GM18502 (cell line): ENCODE measurements at regions not wholly inside any gene's neighbourhood (a gene's known extent, or its start where the extent isn't known, plus 50 kb on each side); places are given as distances from the start of the nearest gene placed in this dataset.
"Not testable (repeated sequence)": the region's sequence is repeated elsewhere in the genome, so short reads cannot be mapped to it uniquely, and the experiment has no call there.

ENCODE experiments used
- ATAC-seq: cut with Tn5 transposase; IDR thresholded peaks from one replicate; pipeline ENCODE4 v1.9.1; 2021; ENCODE audit warnings: mild to moderate bottlenecking; ENCODE audit not compliant: unreplicated experiment, poor library complexity

DNA sequence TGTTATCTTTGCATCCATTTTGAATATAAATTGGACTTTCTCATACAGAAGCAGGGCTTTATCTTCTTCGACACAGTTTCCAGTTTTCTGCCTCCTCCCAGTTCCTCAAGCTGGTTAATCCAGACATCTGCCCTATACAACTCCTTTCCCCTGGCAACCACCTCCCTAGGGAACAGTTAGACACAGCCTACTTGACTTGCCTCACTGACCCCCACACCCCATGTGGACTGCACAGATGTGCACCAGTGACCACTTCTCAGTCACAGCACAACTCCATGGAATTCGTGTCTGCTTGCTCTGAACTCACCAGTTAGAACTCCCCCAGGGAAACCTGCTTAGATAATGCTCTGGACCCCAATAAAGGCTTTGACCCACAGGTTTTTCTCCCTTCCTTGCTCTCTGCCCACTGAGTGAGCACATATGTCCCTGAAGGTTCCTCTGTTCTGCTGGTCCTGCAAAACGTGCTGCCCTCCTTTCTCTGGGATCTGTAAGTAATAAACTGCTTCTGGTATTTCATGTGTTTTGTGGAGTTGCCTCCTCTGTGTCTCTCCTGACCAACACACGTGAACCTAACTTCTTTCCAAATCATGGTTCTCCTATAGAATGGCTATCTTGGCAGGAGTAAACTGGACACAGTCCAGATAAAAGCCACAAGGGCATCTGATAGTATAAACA, 351.2 kb downstream of the CD83 start:
- no peak for ATAC-seq

DNA sequence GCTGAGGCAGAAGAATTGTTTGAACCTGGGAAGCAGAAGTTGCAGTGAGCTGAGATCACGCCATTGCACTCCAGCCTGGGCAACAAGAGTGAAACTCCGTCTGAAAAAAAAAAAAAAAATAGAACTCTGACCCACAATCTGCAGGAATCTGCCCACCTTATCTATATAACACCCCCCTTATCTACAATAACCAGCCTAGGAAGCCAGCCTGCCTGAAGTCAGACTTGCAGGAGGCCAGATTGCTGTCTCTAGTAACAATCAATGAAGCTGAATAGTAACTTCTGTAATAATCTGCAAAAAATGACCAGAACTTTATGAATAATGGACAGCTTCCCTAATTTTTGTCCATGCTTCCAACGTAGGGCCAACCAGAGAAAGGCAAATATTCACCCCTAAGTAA, 352.5 kb downstream of the CD83 start:
- no peak for ATAC-seq

DNA sequence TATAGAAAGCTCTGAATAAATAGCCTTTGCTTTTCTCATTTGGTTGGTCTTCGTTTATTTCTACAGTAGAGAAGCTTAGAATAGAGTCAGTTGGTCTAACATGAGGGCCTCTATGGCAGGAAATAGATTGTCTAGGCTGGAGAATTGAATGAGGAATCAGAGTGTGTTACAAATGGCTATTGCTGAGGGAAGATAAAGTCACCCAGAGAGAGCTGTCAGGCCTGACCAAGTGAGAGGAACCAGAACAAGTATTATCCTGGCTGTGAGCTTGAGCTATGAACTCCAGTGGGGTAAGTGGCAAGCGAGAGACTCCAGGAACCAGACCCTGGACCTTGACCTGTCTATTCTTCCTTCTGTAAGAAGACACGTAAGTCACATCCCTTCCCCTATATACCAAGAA, 353.1 kb downstream of the CD83 start:
- no peak for ATAC-seq

DNA sequence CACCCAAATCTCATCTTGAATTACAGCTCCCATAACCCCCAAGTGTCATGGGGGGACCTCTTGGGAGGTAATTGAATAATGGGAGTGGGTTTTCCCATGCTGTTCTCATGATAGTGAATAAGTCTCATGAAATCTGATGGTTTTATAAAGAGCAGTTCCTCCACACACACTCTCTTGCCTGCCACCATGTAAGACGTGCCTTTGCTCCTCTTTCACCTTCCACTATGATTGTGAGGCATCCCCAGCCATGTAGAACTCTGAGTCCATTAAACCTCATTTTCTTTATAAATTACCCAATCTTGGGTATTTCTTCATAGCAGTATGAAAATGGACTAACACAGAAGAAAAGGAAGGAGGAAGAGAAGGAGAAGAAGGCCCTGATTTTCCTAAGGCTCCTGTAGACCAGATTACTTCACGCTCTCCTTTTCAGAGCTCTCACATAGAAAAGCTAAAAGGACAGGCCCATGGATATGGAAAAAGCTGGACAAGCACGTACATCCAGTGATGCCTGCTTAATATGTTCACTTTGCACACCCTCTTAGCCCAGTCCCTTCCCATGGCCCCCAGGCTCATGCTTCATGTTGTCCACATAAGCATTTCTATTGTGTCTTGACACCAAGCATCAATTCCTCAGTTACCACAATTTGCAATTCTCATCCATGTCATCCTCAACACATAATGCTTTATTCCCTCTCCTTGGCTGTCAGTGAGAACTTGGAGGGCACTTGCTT, 354.8 kb downstream of the CD83 start:
- no peak for ATAC-seq

DNA sequence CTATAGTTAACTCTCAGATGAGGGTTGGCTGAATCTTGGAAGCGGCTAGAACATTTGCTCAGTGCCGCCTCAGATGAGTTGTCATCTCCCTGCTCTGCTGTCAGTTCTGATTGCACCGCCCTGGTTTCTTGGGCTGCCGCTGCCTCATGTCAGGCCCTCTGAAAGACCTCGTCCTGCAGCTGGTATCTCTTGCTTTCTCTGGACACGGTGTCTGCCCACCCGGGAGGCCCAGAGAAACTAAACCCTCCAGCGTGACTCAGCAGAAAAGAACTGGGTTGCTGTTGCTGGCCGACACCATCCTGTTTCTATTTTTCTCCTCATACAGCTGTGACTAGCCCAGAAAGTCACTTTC, 355.4 kb downstream of the CD83 start:
- ATAC-seq: no peak

DNA sequence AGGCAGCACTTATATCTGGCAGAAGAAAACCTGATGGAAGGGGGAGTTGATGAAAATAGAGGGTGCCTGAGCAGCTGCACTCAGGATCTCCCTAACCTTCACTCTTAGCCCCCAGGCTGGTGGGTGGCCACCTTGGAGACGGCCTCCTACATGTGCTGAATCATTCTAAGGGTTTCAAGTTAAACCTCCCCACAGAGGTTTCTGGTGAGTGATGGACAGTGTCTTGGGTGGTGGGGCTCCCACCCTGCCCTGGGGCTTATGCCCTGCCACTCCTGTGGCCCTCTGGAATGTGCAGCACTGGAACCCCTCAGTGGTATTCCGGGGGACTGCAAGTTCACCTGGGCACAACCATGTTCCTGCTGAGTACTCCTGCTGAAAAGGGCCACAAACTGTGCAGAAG, 357.2 kb downstream of the CD83 start:
- ATAC-seq: no peak

DNA sequence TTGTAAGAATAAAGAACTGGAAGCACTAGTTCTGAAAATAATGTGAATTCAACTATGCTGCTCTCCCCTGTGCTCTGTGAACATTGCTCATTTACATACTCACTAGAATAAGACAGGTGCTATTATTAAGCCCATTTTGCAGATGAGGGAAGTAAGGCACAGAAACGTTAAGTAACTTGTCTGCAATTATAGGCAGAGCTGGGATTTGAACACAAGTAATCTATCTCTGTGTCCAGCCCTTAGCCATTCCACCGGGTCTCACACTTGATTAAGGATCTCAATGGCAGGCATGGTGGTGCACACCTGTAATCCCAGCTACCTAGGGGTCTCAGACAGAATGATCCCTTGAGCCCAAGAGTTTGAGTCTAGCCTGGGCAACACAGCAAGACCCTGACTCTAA, 357.7 kb downstream of the CD83 start:
- no peak for ATAC-seq

DNA sequence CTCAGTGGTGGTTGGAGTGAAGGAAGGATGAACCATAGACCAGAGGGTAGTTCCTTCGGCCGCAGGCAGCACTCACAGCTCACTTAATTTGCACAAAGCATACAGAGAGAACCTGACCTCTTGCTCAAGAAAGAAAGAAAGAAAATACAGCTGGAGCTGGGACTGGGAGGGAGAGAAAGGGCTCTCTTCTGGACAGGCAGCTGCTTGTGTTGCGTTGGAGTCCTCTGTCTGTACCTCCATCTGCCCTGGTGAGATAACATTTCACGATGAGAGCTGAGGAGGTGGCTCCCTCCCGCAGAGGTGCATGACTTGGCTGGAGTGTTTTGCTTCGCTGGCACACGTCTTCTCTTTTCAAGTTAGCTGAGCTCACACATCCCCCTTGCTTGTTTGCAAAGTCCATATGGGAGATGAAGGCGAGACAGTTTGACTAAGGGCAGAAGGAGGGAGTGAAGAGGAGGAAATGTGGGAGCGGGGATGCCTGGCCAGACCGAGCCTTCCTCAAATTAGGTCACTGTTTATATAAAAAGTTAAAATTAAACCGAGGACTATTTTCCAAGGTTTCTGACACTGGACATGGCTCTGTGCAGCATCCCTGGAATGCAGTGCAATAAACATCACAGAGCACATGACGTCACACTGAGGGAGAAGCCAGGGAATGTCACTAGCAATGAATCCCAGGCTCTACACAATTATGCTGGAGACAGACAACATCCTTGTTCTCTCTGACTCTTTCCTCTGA, 359.4 kb downstream of the CD83 start:
- ATAC-seq: no peak

DNA sequence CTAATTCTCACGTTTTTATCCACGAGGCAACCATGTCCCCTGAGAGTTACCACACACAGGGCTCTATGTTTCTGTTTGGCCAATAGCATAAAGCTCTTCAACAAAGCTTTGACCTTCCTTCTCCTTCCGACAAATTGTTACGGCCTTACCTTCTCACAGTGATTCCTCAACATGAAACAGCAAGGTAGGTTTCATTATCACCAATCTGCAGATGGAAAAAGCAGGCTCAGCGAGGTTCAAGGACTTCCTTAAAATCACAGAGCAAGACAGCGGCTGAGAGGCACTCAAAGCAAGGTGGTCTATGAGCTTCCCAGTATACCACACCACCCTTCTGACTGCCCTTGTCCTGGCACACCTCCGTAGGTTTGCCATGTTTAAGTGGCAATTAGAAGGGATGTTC, 360.0 kb downstream of the CD83 start:
- no peak for ATAC-seq

DNA sequence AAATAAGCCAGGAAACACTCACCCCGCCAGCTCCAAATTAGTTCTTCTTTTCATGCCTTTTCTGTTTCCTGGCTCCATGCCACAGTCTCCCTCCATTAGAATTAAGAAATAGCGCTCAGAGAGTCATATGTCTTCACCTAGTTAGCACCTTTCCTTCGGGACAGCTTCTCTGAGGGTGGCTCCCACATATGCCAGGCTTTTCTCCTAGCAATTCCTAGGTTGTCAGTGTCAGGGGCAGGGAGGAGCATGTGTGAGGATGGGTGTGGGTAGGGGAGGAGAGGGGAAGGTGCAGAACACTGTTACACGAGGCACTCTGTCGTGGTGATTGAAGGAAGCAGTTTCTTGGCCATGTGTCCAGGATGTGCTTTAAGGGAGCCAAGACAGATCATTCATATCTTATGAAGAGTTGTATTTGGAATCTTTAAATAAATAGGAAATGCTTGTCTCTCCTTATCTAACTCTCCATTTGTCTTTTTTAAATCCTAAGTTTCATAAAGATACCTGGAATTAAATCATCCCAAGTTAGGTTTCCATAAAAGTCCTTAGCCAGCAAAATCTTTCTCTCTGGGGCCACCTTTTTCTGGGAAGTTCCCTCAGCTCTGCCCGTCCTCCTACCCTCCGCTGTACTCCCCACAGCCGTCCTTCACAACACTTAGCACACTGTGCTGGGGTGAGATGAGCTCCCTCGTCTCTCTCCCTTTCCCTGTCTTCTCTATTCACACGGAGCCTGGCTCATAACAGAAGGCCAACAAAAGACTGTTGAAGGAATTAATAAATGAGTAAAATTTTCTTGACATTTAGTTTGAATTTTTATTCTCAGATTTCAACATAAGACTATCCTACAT, 361.0 kb downstream of the CD83 start:
- no peak for ATAC-seq

DNA sequence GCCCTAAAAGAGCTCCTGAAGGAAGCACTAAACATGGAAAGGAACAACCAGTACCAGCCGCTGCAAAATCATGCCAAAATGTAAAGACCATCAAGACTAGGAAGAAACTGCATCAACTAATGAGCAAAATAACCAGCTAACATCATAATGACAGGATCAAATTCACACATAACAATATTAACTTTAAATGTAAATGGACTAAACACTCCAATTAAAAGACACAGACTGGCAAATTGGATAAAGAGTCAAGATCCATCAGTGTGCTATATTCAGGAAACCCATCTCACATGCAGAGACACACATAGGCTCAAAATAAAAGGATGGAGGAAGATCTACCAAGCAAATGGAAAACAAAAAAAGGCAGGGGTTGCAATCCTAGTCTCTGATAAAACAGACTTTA, 364.4 kb downstream of the CD83 start:
- ATAC-seq: not testable (repeated sequence)

DNA sequence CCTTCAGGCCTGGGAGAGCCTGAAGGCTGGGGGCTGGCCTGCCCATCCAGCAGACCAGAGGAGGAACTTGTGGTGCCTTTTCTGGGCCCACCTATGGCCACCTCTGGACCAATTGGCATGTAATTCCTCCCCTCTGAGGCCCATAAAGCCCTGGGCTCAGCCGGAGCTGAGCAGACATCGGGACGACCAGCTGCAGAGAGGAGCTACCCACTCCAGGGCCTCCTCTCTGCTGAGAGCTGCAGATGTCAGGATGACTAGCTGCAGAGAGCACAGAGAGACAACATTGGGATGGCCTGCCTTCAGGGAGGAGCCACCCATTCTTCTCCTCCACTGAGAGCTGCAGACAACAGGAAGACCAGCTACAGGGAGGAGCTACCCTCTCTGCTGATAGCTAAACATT, 370.1 kb downstream of the CD83 start:
- ATAC-seq: no peak

DNA sequence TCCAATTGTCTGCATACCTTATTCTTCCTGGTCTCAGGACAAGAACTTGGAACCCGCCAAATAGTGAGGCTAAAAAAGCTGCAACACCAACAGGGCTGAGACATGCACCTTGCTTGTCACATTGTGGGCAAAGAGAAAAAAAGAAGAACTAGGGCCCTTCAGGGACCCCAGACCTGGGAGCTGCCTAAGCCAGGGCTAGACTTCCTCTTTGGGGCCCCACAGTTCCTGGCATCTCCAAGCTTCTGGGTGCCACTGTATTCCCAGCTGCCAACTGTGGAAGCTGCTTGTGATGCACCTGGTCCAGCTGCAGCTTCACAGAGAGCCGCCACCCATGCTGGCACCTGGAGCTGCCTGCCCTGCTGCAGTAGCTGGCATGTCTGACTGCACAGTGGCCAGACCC, 370.6 kb downstream of the CD83 start:
- no peak for ATAC-seq

DNA sequence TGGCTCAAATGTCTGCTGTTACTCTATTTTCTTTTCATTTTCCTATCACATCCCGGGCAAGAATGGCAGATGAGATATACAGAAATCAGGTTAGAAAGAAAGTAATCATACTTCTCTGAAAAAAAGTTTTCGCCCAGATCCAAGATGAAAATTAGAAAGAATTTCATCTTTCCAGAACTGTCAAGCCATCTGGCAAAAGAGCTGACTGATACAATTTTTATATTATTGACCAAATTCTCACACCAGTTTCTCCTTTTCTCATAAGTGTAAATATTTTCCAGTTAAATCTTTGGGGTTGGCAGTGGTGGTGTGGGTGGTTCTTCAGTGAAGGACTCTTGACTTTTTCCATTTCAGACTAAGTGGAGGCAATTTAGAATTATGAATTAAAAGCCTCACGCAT, 371.9 kb downstream of the CD83 start:
- ATAC-seq: no peak

DNA sequence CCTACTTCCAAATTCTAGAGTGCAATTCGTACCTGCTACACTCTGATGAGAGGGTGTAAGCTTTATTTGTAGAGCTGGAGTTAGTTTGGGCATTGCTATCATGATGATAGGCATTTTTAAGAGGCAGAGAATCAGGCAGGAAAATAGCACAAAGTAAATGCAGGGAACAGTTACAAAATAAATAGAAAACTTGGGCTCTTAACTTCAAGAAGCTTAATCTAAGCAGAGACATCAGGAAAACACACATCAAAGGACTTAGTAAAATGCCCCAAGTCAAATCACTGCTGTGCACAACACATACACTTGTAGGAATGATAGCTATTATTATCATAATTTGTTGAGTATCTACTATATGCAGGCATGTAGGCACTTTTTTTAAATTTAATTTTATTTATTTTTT, 381.2 kb downstream of the CD83 start:
- no peak for ATAC-seq

DNA sequence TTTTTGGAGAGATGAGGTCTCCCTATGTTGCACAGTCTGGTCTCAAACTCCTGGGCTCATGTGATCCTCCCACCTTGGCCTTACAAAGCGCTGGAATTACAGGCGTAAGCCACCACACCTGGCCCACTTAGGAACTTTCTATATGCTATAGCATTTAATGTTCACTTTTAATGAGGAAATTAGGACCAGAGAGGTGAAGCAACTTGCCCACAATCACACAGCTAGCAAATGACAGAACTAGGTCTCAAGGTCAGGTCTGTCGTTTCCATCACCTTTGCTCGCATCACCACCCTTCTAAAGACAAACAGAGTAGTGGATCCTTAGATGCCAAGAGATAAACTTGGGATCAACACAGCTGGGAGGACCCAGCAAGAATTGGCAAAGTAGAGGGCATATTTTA, 381.7 kb downstream of the CD83 start:
- ATAC-seq: no peak

DNA sequence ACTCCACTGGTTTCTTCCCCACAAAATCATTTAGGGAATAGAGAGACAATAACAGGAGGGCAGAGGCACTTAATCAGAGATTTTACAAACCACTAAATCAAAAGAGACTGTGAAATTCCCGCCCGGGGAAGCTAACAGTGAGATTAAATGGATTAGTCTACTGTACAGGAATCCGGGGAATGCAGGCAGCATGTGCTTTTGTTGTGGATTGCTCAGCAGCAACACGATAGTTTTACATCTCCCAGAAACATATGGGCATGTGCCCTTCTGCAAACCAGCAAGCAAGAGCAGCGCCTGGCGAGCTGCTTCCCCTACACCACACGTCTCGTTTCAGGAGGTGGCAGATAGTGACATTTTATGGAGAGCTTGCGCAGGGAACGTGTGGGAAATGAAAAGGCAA, 382.3 kb downstream of the CD83 start:
- no peak for ATAC-seq

DNA sequence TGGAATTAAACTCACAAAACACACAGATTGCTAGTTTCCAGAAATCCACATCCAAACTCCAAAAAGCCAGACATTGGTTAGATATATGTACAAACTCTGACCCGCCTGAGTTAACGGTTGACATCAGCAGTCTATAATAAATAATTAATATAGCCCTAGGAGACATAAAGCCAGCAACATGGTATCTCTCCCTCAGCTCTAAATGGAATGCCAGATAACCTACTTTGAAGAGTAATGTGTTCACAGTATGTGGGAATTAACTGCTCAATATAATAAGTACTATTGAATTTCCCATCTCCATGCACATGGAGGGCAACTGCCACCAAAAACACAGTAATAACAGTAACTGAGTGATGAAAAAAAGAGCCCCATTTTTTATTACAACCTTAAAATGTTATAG, 383.2 kb downstream of the CD83 start:
- no peak for ATAC-seq

DNA sequence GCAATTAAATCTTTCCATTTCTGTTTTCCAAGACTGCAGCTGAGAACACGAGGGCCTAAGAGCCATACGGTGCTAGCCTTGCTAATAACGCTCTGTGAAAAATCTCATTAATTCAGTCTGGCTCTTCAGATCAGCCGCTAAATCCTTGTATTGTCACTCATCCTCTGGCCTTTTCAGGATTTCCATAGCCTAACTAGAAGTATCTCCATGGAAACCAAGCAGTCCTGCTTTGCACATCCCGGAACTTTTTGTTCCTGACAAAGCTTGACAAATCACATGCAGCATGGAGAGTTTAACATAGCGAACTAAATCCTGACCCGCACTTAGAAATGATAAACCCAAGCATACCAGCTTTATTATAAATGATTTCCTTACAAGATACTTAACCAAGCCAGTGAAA, 383.7 kb downstream of the CD83 start:
- ATAC-seq: no peak

DNA sequence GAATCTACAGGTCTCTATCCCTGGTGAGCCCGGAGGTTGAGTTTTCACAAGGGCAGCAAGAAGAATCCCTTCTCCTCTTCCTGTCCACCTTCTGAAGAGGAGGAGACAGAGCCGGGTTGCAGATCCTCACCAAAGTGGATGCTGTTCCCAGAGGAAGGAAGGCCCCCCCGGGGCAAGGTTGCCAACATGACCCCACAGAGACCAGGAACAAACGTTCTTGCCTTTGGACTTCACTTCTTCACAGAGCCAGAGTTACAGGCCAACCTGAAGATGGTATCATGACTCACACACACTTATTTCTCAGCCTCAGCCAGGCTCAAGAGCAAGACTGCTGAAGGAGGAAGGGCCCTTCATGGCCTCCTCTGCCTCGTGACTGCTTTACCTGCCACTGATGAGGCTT, 384.3 kb downstream of the CD83 start:
- no peak for ATAC-seq

DNA sequence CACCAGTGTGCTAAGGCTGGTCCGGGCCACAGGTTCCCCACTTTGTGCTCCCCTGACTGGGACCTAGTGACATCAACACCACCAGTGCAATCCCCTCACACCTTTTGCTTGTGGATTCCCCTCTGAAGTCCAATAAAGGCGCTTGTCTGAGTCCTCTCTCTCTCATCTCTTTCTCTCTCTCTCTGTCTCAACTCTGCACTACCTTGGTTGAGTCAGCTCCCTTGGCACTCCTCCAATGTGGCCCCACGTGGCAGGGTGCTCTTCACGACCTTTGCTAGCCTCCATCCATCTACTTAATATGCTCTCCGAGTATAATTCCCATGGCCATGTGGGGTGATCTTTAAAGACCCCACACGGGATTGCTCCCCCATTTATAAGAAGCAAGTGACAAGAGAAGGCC, 385.0 kb downstream of the CD83 start:
- ATAC-seq: no peak
